GM21360 (cell line): ENCODE measurements at regions not wholly inside any gene's neighbourhood (a gene's known extent, or its start where the extent isn't known, plus 50 kb on each side); places are given as distances from the start of the nearest gene placed in this dataset.

Experiments
- ATAC-seq: cut with Tn5 transposase; IDR thresholded peaks from one replicate; pipeline ENCODE4 v1.9.1; 2021; ENCODE audit warnings: mild to moderate bottlenecking, moderate library complexity; ENCODE audit not compliant: unreplicated experiment

DNA sequence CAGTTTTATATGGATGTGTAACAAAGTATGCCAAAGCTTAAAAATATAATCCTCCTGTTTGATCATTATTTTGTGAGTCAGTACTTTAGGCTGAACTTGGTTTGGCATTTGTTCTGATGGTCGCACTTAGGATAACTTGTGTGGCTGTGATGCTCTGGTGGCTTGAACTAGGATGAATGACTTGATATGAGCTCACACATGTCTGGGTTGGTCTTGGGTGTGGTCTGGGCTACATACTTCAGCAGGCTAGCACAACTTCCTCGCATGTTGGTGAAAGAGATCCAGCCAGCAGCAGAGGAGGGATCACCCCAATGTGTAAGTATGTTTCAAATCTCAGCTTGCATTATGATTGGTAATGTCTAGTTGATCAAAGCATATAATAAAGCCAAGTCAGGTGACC is 969.1 kb upstream of the PCDH9 start:
- no peak for ATAC-seq

GRCh38 chr13:68190818-68191217 is 960.7 kb upstream of the PCDH9 start:
- ATAC-seq: no peak

- ATAC-seq: no peak
Measured at GRCh38 chr13:68185444-68186141, 955.5 kb upstream of the PCDH9 start.

GRCh38 chr13:68176475-68176874 is 946.3 kb upstream of the PCDH9 start:
- ATAC-seq: no peak

GRCh38 chr13:68174893-68175292 is 944.8 kb upstream of the PCDH9 start:
- ATAC-seq: no peak

DNA sequence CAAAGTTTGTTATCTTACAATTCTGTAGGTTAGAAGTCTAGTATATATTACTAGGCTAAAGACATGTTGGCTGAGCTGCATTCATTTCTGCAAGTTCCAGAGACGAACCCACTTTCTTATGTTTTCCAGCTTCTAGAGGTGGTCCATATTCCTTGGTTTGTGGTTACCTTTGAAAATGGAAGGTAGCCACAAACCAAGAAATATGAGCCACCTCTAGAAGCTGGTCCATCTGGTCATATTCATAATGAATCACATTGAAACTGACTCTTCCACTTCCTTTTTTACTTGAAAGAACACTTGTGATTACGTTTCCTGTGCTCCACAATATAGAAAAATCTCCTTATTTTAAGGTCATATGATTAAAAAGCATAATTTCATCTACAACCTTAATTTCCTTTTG is 943.0 kb upstream of the PCDH9 start:
- no peak for ATAC-seq

GRCh38 chr13:68170961-68171360 is 940.8 kb upstream of the PCDH9 start:
- no peak for ATAC-seq

DNA sequence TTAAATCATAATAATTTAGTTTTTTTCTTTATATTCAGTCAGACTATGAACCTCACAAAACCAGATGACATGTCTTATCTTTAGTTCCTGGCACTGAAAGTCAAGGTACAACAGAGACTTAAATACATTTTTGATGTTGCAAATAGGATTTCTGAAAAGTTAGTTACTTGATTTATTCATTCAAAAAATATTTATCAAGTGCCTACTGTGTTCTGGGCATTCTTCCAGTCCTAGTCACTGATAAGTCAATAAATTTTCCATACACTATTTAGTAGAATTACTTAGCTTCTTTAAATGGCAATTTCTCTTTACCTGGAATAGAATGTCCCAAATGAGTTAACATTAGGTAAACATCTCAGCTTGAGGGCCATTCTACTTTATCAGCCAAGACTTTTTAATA is 938.3 kb upstream of the PCDH9 start:
- ATAC-seq: no peak

- ATAC-seq: no peak
Measured at GRCh38 chr13:68160466-68160865, 930.3 kb upstream of the PCDH9 start.

DNA sequence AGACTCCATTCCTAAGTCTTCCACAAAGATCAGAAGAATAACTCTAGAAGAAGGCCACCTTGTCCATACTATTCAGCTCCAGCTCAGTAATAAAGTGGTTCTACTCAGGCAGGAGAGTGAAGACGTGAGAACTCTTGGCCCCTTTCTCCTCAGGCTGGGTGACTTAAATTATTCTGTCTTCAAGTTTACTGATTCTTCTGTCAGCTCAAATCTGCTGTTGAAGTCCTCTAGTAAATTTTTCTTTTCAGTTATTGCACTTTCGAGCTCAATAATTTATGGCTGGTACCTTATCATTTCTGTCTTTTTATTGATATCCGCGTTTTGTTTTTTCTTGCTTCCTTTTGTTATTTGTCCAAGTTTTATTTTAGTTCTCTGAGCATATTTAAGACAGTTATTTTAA is 922.3 kb upstream of the PCDH9 start:
- ATAC-seq: no peak

DNA sequence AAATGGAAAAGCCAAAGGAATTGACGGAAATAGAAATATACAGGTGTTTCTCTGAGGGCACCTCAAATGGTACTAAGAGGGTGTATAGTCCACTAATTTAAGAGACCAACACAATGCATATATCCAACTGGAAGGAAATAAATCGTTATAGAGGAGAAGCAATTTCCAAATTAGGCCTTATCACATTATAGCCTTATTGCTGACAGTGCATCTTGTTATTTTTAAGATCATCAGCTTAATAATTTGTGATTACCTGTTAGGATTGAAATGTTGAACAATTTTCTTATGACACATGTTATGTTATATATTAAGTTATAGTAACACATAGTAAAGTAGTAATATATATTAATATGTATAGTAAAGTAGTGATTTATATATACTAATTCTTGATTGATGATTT is 915.7 kb upstream of the PCDH9 start:
- ATAC-seq: no peak

GRCh38 chr13:68128297-68128915 is 898.3 kb upstream of the PCDH9 start:
- no peak for ATAC-seq

DNA sequence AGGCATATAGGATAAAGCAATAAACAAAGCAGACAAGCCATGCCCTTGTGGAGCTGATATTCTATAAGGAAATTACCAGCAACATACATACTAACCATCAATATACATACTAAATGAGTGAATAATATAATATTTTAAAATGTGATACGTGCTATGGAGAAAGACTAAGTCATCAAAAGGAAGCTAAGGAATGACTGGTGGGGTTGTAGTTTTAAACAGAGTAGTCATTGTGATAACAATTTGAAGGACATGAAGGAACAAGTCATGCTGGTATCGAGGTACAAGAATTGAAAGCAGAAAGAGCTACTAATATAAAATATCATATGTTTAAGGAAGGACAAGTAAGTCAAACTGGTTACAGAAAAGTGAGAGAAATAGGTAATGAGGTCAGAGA is 894.9 kb upstream of the PCDH9 start:
- no peak for ATAC-seq

- no peak for ATAC-seq
Measured at GRCh38 chr13:68124437-68125086, 894.4 kb upstream of the PCDH9 start.

DNA sequence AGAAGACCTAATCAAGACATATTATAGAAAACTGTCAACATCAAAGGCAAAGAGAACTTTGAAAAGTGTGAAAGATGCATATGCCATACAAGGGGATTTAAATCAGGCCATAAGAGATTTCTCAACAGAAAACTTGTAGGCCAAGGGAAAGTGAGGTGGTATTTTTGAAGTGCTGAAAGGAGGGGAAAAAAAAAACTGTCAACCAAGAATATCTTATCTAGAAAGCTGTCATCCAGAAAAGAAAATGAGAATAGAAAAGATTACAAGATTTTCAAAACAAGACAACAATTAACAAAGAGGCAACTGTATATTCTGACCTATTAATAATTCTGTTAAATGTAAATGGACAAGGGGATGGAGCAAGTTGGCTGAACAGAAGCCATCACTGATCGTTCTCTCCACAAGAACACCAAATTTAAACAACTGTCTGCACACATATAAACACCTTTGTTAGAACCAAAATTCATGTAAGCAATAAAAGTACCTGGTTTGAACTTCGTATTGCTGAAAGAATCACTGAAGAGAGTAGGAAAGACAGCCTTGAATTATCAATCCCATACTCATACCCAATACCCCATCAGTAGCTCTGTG is 880.1 kb upstream of the PCDH9 start:
- no peak for ATAC-seq

- no peak for ATAC-seq
Measured at GRCh38 chr13:68107667-68108066, 877.5 kb upstream of the PCDH9 start.

GRCh38 chr13:68099631-68100030 is 869.5 kb upstream of the PCDH9 start:
- no peak for ATAC-seq

DNA sequence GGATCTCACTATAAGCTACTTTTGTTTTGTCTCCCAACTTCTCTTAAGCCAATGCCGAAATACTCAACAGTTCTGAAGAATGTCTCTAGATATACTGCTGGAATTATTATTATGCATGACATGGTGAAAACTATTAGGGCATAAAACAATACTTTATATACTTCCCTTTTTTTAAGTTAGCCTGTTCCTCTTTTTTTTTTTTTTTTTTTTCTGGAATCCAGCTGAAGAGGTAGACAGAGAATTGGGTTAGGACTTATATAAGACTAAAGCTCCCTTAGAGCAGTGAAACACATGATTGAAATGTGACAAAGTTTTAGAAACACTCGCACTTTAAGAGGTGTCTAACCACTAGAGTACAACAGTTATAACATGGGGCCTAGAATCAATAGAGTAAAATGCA is 850.9 kb upstream of the PCDH9 start:
- ATAC-seq: no peak

DNA sequence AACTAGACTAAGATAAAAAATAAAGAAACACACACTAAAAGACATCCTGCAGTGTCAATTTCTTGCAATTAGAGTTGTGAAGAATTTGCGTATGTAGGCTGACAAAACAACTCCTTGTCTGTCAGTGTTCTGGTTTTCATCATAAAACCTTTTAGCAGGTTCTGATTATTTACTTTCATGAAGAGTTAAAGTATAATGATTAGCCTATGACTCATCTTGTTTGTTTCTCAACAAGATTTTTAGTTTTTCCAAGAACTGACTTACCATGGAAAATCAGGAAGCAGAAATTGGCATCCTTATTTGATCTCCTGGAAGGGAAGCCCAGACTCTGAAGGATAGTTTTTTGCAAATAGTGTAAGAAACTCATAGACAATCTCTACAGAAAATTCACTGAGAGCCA is 848.7 kb upstream of the PCDH9 start:
- no peak for ATAC-seq

- ATAC-seq: no peak
Measured at GRCh38 chr13:68078469-68078868, 848.3 kb upstream of the PCDH9 start.

DNA sequence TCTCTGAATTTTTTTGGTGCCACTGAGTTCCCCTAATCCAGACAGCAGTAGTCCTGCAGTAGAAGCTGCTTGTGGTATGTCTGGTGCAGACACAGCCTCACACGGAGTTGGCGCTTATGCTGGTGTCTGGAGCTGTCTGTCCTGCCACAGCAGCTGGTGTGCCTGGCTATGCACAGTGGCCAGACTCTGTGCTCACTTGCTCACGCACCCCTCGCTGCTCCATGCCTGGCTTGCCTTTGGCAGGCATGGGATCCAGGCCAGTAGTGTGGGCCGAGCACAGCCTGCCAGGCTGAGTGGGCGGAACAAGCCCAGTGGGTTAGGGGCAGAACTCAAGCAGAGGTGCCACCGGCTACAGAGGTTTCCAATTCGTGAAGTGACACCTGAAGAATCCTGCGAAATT is 845.9 kb upstream of the PCDH9 start:
- no peak for ATAC-seq

DNA sequence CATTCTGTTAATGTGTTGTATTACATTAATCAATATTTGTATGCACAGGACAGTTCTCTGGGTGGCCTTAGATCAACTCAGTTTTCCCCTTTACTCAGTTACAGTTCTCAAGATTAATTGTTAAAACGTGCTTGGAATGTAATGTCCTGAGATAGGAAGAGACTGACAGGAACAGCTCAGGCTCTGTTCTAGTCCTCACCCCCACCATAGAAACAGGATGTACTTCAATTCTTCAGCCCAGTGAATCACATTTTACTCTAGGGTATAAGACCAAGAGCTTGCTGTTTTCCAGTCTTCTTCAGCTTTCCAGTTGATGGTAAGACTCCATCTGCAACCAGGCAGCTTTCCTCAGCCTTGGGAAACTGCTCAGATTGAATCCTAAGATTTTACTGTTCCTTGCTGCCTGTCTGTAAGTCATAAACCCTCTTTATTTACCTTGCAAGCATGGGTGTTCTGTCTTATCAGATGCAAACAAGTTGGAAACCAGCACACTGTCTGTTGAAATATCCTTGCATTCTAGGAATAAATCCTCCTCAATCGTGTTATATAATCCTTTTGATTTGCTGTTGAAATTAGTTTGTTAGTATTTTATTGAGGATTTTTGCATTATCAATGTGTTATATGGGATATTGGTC is 836.9 kb upstream of the PCDH9 start:
- no peak for ATAC-seq
